PC-3 (cell line): ENCODE measurements at regions not wholly inside any gene's neighbourhood (a gene's known extent, or its start where the extent isn't known, plus 50 kb on each side); places are given as distances from the start of the nearest gene placed in this dataset.

Experiments used
- CTCF ChIP-seq: fragments of 300-600 bp; sonication (generic); conservative IDR thresholded peaks from 2 replicates; pipeline ENCODE4 v1.5.1; 2017; ENCODE audit warnings: antibody characterized with exemption, low read depth, mild to moderate bottlenecking, low read length
- EZH2 ChIP-seq: fragments of 300-600 bp; sonication (generic); IDR thresholded peaks from one replicate; pipeline ENCODE4 v1.6.1; 2017; ENCODE audit warnings: antibody characterized with exemption, mild to moderate bottlenecking, low read length; ENCODE audit not compliant: unreplicated experiment
- EZH2phosphoT487 ChIP-seq: fragments of 300-600 bp; sonication (generic); IDR thresholded peaks from 2 replicates; pipeline ENCODE4 v1.6.1; 2018; ENCODE audit warnings: mild to moderate bottlenecking, antibody characterized with exemption, low read length, borderline replicate concordance

DNA sequence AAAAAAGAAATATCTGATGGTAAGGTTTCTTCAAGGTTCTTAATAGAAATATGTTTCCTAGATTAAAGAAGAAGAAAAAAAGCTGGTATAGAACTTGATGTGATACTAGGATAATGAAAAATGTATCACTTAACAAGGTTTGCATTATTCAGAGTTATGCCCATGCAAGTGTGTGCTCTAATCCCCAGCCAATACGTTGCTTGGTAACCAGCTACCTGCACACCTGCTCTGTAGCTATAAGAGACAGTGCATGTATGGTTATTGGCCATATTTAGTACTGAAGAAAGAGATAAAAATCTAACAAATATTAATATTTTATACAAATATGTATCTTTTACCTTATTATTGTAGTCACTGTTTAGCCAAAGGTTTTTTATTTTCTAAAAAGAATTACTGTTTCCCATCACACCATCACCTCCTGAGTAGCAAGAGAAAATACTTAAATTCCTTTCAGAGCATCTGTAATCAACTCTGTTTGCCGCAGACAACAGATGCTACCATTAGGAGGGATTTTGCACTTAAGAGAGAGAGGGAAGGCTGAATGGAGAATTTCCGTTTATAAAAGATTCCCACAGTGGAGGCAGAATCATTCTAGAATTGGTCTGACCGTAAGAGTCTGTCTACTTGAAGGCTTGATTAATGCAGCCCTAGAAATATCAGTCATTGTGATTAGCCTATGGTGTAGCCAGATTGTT is 115.6 kb downstream of the NEDD1 start:
- no peak for TF ChIP-seq CTCF
- no peak for TF ChIP-seq EZH2phosphoT487
- no peak for TF ChIP-seq EZH2
